NCI-H226 (cell line): ENCODE measurements at regions not wholly inside any gene's neighbourhood (a gene's known extent, or its start where the extent isn't known, plus 50 kb on each side); places are given as distances from the start of the nearest gene placed in this dataset.
"Not testable (repeated sequence)": the region's sequence is repeated elsewhere in the genome, so short reads cannot be mapped to it uniquely, and the experiment has no call there.

ENCODE experiments used
- DNase-seq: peaks from one replicate; pipeline ENCODE4 v3.0.0-alpha.2; 2015

- DNase-seq: no peak
These were observed 142.2 kb upstream of the ZNF366 start for GRCh38 chr5:72649449-72649848.

DNA sequence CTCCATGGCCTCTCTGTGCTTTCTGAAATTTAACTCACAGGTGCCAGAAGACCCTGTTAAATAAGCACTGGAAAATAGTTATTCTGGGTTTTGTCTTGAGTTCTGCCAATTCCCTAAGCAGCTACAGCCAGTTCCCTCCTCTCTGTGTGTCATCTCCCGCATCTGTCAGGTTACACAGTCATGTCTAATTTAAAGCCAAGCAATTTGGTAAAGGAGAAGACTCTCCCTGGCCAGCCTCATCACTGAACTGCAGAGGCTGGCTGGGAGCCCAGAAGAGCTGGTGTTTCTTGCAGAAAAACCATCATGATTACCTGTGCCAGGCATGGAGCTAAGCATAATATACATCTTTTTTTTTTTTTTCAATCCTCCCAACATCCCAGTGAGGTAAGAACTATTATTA is 141.3 kb upstream of the ZNF366 start:
- no peak for DNase-seq

- no peak for DNase-seq
These were observed 140.6 kb upstream of the ZNF366 start for GRCh38 chr5:72647806-72648205.

DNA sequence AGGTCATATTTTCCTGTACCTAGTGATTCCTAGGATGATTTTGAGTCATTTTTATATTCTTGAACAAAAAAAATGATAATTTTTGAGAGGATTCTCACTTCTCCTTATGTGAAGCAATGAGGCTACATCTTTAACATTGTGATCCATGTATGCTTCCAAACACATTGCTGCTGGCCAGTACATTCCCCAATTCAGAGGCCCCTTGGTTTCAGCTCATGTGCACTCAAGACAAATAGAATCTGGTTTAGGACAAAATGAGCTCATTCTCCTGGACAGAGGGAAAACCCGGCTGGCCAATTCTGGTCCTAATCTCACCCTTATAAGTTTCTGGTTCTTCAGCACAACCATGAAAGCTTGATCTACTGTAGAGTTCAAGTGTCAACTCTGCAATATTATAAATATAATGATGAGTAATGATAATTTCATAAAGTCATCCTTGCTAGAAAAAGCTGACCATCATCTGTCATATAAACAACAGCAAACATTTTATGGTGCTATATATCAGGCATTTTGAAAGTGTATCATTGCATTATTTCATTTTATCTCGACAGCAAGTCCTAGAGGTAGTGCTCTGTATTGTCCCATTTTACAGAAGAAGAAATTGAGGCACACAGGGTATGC is 139.1 kb upstream of the ZNF366 start:
- DNase-seq: no peak

GRCh38 chr5:72645064-72645846 is 138.0 kb upstream of the ZNF366 start:
- DNase-seq: no peak

GRCh38 chr5:72644296-72644695 is 137.1 kb upstream of the ZNF366 start:
- no peak for DNase-seq

DNA sequence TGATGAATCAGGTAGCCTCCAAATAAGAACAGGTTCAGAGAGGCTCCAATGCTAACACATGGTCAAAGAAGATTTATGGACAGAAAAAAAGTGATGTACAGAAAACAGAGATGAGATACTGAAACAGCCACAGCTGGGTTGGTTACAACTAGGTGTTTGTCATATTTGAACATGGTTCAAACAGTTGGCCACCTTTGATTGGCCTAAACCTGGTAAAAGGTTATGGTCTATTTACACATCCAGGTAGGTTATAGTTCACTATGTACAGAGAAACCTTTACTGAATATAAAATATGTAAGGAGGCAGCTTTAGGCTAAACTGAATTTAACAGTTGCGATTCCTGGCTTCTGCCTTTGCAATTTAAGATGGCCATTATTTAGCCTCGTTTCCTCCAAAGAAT is 134.0 kb upstream of the ZNF366 start:
- DNase-seq: no peak

GRCh38 chr5:72637058-72637457 is 129.8 kb upstream of the ZNF366 start:
- DNase-seq: no peak

DNA sequence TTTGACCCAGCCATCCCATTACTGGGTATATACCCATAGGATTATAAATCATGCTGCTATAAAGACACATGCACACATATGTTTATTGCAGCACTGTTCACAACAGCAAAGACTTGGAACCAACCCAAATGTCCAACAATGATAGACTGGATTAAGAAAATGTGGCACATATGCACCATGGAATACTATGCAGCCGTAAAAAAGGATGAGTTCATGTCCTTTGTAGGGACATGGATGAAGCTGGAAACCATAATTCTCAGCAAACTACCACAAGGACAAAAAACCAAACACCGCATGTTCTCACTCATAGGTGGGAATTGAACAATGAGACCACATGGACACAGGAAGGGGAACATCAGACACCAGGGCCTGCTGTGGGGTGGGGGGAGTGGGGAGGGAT is 129.4 kb upstream of the ZNF366 start:
- DNase-seq: not testable (repeated sequence)

- DNase-seq: no peak
These were observed 127.2 kb upstream of the ZNF366 start for GRCh38 chr5:72634444-72634843.

- peak; percentile 60 for DNase-seq
These were observed 126.4 kb upstream of the ZNF366 start for GRCh38 chr5:72633649-72634048.

- no peak for DNase-seq
These were observed 125.8 kb upstream of the ZNF366 start for GRCh38 chr5:72633041-72633445.

DNA sequence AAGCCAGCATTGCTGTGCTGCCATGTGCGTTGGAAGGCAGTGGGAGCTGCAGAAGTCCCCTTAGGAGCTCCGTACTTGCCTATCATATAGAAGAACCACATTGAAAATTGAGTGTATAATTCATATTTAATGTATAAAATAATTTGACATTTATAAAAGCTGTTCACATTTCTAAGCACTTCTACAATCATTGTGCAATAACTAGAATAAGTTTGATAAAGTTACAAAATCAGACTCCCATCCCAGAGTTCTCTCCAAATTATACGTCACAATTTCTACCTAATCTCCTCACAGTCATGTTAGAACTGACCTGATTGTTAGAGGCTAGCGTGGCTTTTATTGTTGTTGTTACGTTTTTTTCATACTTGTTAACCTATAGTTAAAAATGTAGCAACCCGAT is 123.5 kb upstream of the ZNF366 start:
- no peak for DNase-seq

DNA sequence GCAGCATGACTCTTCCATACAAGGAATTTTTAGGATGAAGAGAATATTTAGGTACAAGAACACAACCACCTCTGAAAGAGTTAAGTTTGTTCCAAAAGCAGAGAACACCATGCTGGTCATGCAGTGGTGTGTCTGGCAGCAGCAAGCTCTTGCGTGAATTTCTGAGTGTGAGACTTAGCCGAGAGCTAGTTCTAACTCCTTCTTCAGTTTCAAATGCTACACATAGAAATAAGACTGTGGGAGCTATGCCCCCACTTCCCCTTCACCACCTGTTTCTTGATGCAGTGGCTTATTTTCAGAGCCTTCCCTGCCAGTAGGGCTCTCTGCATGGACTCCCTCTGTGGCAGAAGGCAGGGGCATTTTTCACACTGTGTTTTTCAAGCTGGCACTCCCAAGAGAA is 122.9 kb upstream of the ZNF366 start:
- DNase-seq: no peak

GRCh38 chr5:72628771-72629371 is 121.7 kb upstream of the ZNF366 start:
- DNase-seq: no peak

GRCh38 chr5:72625332-72625731 is 118.1 kb upstream of the ZNF366 start:
- DNase-seq: peak; percentile 44

- DNase-seq: peak; percentile 78
These were observed 117.5 kb upstream of the ZNF366 start for GRCh38 chr5:72624641-72625236.

DNA sequence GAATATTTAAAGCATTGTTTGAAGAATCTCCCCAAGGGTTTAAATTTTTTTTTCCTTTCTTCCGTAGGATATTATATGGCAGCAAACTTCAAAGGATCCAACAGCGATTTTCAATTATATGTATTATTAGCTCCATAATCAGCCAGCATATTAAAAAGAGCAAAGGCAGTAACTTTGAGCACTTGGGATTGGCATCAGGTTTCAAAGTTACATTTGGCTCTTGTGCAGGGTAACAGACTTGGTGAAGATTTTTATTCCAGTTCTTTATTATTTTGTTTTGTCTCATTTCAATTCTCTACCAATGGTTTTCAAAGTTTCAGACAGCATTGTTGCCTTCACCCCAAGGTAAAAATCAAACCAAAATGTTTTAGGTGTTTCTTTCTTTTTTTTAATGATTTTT is 116.7 kb upstream of the ZNF366 start:
- DNase-seq: no peak

DNA sequence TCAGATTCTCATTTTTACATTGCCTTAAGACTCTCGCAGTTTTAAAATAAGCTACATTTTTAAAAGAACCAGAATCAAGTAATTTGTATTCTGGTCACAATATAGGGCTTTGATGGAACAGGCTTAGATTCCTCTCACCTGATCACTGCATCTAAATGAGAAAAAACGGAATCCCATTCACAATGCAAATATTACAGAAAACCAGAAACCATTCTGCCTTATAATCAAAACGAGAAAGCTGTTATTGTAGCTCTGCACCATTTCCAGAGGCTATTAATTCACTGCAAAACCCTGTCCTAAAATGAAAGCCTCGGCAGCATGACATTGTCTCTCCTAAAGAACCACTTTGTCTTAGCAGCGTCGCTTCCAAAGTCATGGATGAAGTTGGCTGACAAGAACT is 116.1 kb upstream of the ZNF366 start:
- DNase-seq: no peak

- no peak for DNase-seq
These were observed 115.1 kb upstream of the ZNF366 start for GRCh38 chr5:72622170-72622760.

DNA sequence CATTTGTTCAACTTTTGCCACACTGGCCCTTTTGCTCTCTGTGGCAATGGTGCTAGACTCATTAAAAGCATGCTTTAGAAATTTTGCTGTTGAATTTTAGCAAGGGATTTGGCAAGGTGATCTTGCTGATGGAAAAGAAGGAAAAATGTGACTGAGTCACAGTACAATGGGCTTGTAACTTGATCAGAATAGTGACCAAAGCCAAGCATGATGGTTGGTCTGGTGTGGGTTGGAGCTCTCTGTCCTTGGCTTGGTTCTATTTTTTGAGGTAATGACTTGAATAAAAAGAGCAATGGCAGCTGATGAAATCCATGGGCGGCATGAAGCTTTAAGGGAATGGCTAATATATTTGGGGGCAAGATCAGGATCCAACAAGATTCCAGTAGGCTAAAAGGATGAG is 114.4 kb upstream of the ZNF366 start:
- no peak for DNase-seq

- no peak for DNase-seq
These were observed 112.5 kb upstream of the ZNF366 start for GRCh38 chr5:72619677-72620076.

DNA sequence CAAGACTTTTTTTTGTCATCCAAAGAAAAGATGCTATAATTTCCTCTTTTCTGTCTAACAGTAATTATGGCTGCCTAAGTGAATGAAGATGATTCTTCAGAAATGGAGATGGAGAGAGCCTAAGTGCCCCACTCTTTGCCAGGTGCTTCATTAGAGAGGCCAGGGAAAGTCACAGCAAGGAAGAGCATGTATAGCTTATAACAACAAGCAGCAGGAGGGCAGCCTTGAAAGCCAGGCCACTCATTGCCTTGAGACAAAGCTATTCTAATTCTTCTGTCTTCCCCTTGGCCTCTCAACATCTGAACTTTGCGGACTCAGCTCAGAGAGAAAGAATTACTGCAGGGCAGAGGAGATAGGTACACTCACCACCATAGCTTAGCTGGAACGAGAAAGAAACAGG is 112.0 kb upstream of the ZNF366 start:
- DNase-seq: no peak

DNA sequence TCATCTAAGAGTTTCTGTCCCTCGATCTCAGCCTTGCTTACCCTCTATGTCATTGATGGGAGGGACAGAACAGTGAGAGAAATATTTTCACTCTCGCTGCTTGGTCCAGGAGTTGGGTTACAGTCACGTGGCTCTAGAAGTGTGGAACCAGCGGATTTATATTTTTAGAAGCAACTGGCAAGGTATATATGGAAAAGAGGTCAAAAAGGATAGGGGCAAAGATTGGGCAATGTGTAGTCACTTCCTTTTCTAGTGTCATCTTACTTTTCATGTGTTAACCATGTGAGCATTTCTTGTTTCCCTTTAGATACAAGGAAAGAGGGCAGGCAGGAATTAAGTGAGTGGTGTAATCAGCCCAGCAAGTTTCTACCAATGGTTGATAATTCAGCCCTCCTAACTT is 111.5 kb upstream of the ZNF366 start:
- DNase-seq: no peak
